Keratinocyte (primary cell): ENCODE measurements at regions not wholly inside any gene's neighbourhood (a gene's known extent, or its start where the extent isn't known, plus 50 kb on each side); places are given as distances from the start of the nearest gene placed in this dataset.

Experiments
- DNase-seq: peaks from one replicate; pipeline ENCODE4 v3.0.0-alpha.2; 2011; ENCODE audit warnings: low read depth, missing footprints, low spot score
- FAIRE-seq: peaks from 2 replicates; lab custom pipeline; 2011; peaks lifted over from hg19 to GRCh38; lab: Jason Lieb, UNC
- H2AFZ ChIP-seq: 2 replicates; pipeline ENCODE4 v1.6.0; 2012; ENCODE audit warnings: low read length, control low read depth, inconsistent platforms; ENCODE audit not compliant: control insufficient read depth
- H3K27ac ChIP-seq: 2 replicates; pipeline ENCODE4 v1.5.1; 2011; ENCODE audit warnings: low read length; ENCODE audit not compliant: control insufficient read depth, insufficient read depth
- H3K27me3 ChIP-seq: 3 replicates; pipeline ENCODE4 v1.6.0; 2011; ENCODE audit warnings: low read length; ENCODE audit not compliant: control insufficient read depth, insufficient read depth; ENCODE audit errors: extremely low read depth
- H3K36me3 ChIP-seq, 2 experiments: 2 replicates in 1 of 2; 3 replicates in 1 of 2; pipeline ENCODE4 v1.5.1; 2011; ENCODE audit warnings: low read length in 2 of 2, mild to moderate bottlenecking in 1 of 2; ENCODE audit not compliant: control insufficient read depth in 2 of 2, insufficient read depth in 2 of 2; ENCODE audit errors: extremely low read depth in 1 of 2
- H3K4me1 ChIP-seq: 3 replicates; pipeline ENCODE4 v1.5.1; 2011; ENCODE audit warnings: low read length; ENCODE audit not compliant: control insufficient read depth, insufficient read depth; ENCODE audit errors: extremely low read depth
- H3K4me2 ChIP-seq: 3 replicates; pipeline ENCODE4 v1.6.0; 2011; ENCODE audit warnings: low read depth, low read length; ENCODE audit not compliant: control insufficient read depth, insufficient read depth; ENCODE audit errors: extremely low read depth
- H3K4me3 ChIP-seq, 3 experiments: fragments of 200-600 bp in 1 of 3; sonication (generic) in 1 of 3; 2 replicates in 2 of 3; 3 replicates in 1 of 3; pipeline ENCODE4 v1.5.1; 2011 to 2016; ENCODE audit warnings: low read length in 3 of 3, mild to moderate bottlenecking in 3 of 3, control low read depth in 2 of 3, inconsistent platforms in 1 of 3, low read depth in 1 of 3, mixed read lengths in 1 of 3, mixed run types in 1 of 3, moderate library complexity in 1 of 3; ENCODE audit not compliant: control insufficient read depth in 2 of 3, insufficient read depth in 2 of 3; ENCODE audit errors: extremely low read depth in 1 of 3
- H3K79me2 ChIP-seq: 2 replicates; pipeline ENCODE4 v1.6.0; 2012; ENCODE audit warnings: low read length; ENCODE audit not compliant: control insufficient read depth, insufficient read depth
- H3K9ac ChIP-seq: 3 replicates; pipeline ENCODE4 v1.6.0; 2011; ENCODE audit warnings: low read length; ENCODE audit not compliant: control insufficient read depth, insufficient read depth; ENCODE audit errors: extremely low read depth
- H3K9me1 ChIP-seq: 3 replicates; pipeline ENCODE4 v1.6.0; 2011; ENCODE audit warnings: low read length; ENCODE audit not compliant: control insufficient read depth, insufficient read depth; ENCODE audit errors: extremely low read depth
- H3K9me3 ChIP-seq: 2 replicates; pipeline ENCODE4 v1.5.1; 2012; ENCODE audit warnings: low read depth, low read length; ENCODE audit not compliant: control insufficient read depth
- H4K20me1 ChIP-seq: 3 replicates; pipeline ENCODE4 v1.6.0; 2011; ENCODE audit warnings: low read length; ENCODE audit not compliant: control insufficient read depth, insufficient read depth; ENCODE audit errors: extremely low read depth
- CTCF ChIP-seq, 3 experiments: IDR thresholded peaks in 1 of 3; conservative IDR thresholded peaks in 1 of 3; optimal IDR thresholded peaks in 1 of 3; 2 replicates in 2 of 3; 3 replicates in 1 of 3; pipeline versions ENCODE3 to v1.5.1; 2011; ENCODE audit warnings: low read length in 3 of 3, mild to moderate bottlenecking in 3 of 3, moderate library complexity in 2 of 3, control low read depth in 1 of 3, inconsistent platforms in 1 of 3; ENCODE audit not compliant: insufficient read depth in 2 of 3; ENCODE audit errors: extremely low read depth in 1 of 3
- EZH2 ChIP-seq: IDR thresholded peaks from one replicate; pipeline ENCODE4 v1.6.1; 2012; ENCODE audit warnings: inconsistent platforms, mild to moderate bottlenecking, low read length, moderate library complexity
- dilution Hi-C: fragments of 300-500 bp; cut with MboI; formaldehyde crosslinking; loops from one replicate; pipeline ENCODE4 v1.7.0; 2020; ENCODE audit warnings: low sequenced_read_pairs; ENCODE audit not compliant: extremely low pct_ligation_motif_present

GRCh38 chr7:91784469-91784868 is 96.0 kb downstream of the MTERF1 start:
- TF ChIP-seq CTCF (optimal IDR thresholded peaks at IDR 0.05 in 1 of 3, IDR thresholded peaks at IDR 0.05 in 1 of 3, conservative IDR thresholded peaks at IDR 0.05 in 1 of 3; ENCODE audit: extremely low read depth in 1 of 3, insufficient read depth in 2 of 3, low read length in 3 of 3) = no peak
- no peak for TF ChIP-seq EZH2
- Histone ChIP-seq H3K4me2 (no peak overlapping the region), H3K9me1 (no peaks in the 10 kb centered on the region), H3K4me3 (no peak overlapping the region), H3K9ac (no peak overlapping the region), H3K27me3 (no peaks in the 10 kb centered on the region), H3K4me1 (no peaks in the 10 kb centered on the region), H4K20me1 (no peaks in the 10 kb centered on the region), H2AFZ (no peak overlapping the region), H3K27ac (no peak overlapping the region), H3K79me2 (no peaks in the 10 kb centered on the region), H3K9me3 (no peaks in the 10 kb centered on the region), H3K36me3 (no peaks in the 10 kb centered on the region)
- peak; percentile 20 for FAIRE-seq
- dilution Hi-C loops = no loop called here
- no peak for DNase-seq

GRCh38 chr7:91787931-91788330 is 92.6 kb downstream of the MTERF1 start:
- no peaks in the 10 kb centered on the region for H3K36me3 ChIP-seq
- H3K4me2 ChIP-seq = no peak overlapping the region
- no peak overlapping the region for H3K9ac ChIP-seq
- H2AFZ ChIP-seq = no peak overlapping the region
- no peaks in the 10 kb centered on the region for H3K27me3 ChIP-seq
- no peak overlapping the region for H3K4me3 ChIP-seq
- dilution Hi-C loops = no loop called here
- H4K20me1 ChIP-seq = no peaks in the 10 kb centered on the region
- FAIRE-seq (no peak), DNase-seq (no peak)
- TF ChIP-seq EZH2 (no peak), CTCF (optimal IDR thresholded peaks at IDR 0.05 in 1 of 3, IDR thresholded peaks at IDR 0.05 in 1 of 3, conservative IDR thresholded peaks at IDR 0.05 in 1 of 3; ENCODE audit: extremely low read depth in 1 of 3, insufficient read depth in 2 of 3, low read length in 3 of 3) (no peak)
- no peaks in the 10 kb centered on the region for H3K9me3 ChIP-seq
- no peak overlapping the region for H3K27ac ChIP-seq
- H3K79me2 ChIP-seq = no peaks in the 10 kb centered on the region
- H3K9me1 ChIP-seq = no peaks in the 10 kb centered on the region
- no peaks in the 10 kb centered on the region for H3K4me1 ChIP-seq
